GM18909 (cell line): ENCODE measurements at regions not wholly inside any gene's neighbourhood (a gene's known extent, or its start where the extent isn't known, plus 50 kb on each side); places are given as distances from the start of the nearest gene placed in this dataset.
"Not testable (repeated sequence)": the region's sequence is repeated elsewhere in the genome, so short reads cannot be mapped to it uniquely, and the experiment has no call there.

Experiments
- ATAC-seq: cut with Tn5 transposase; IDR thresholded peaks from one replicate; pipeline ENCODE4 v1.9.1; 2021; ENCODE audit warnings: mild to moderate bottlenecking; ENCODE audit not compliant: unreplicated experiment, poor library complexity

GRCh38 chr18:44342946-44343345 is 337.7 kb upstream of the SETBP1 start:
- no peak for ATAC-seq

- ATAC-seq: no peak
Observed at GRCh38 chr18:44343570-44343969, 337.1 kb upstream of the SETBP1 start.

- ATAC-seq: no peak
Observed at GRCh38 chr18:44356566-44357157, 324.0 kb upstream of the SETBP1 start.

- no peak for ATAC-seq
Observed at GRCh38 chr18:44358402-44358801, 322.3 kb upstream of the SETBP1 start.

- ATAC-seq: not testable (repeated sequence)
Observed at GRCh38 chr18:44359741-44360140, 320.9 kb upstream of the SETBP1 start.

- not testable (repeated sequence) for ATAC-seq
Observed at GRCh38 chr18:44362213-44362612, 318.5 kb upstream of the SETBP1 start.

- no peak for ATAC-seq
Observed at GRCh38 chr18:44370861-44371260, 309.8 kb upstream of the SETBP1 start.

- ATAC-seq: no peak
Observed at GRCh38 chr18:44374966-44375365, 305.7 kb upstream of the SETBP1 start.

- ATAC-seq: no peak
Observed at GRCh38 chr18:44386401-44386800, 294.3 kb upstream of the SETBP1 start.

- ATAC-seq: no peak
Observed at GRCh38 chr18:44388329-44388728, 292.4 kb upstream of the SETBP1 start.

- no peak for ATAC-seq
Observed at GRCh38 chr18:44392933-44393332, 287.8 kb upstream of the SETBP1 start.

- no peak for ATAC-seq
Observed at GRCh38 chr18:44393406-44393805, 287.3 kb upstream of the SETBP1 start.

- no peak for ATAC-seq
Observed at GRCh38 chr18:44396550-44396949, 284.1 kb upstream of the SETBP1 start.

GRCh38 chr18:44409071-44409470 is 271.6 kb upstream of the SETBP1 start:
- no peak for ATAC-seq

- ATAC-seq: no peak
Observed at GRCh38 chr18:44409515-44409914, 271.2 kb upstream of the SETBP1 start.

- ATAC-seq: no peak
Observed at GRCh38 chr18:44410740-44411139, 269.9 kb upstream of the SETBP1 start.

- no peak for ATAC-seq
Observed at GRCh38 chr18:44411262-44411905, 269.3 kb upstream of the SETBP1 start.

- ATAC-seq: no peak
Observed at GRCh38 chr18:44411976-44412375, 268.7 kb upstream of the SETBP1 start.

- no peak for ATAC-seq
Observed at GRCh38 chr18:44423814-44424644, 256.7 kb upstream of the SETBP1 start.

- ATAC-seq: no peak
Observed at GRCh38 chr18:44424645-44425035, 256.0 kb upstream of the SETBP1 start.

GRCh38 chr18:44425161-44425560 is 255.5 kb upstream of the SETBP1 start:
- ATAC-seq: no peak
